HG03045 (cell line): ENCODE measurements at regions not wholly inside any gene's neighbourhood (a gene's known extent, or its start where the extent isn't known, plus 50 kb on each side); places are given as distances from the start of the nearest gene placed in this dataset.

Experiments
- ATAC-seq: cut with Tn5 transposase; IDR thresholded peaks from one replicate; pipeline ENCODE4 v1.9.1; 2021; ENCODE audit warnings: mild to moderate bottlenecking, moderate library complexity; ENCODE audit not compliant: unreplicated experiment

- no peak for ATAC-seq
These were observed 221.9 kb downstream of the MRPL39 start for GRCh38 chr21:25385341-25385740.

- no peak for ATAC-seq
These were observed 222.5 kb downstream of the MRPL39 start for GRCh38 chr21:25384782-25385181.

GRCh38 chr21:25383545-25383944 lies 223.7 kb downstream of the MRPL39 start:
- no peak for ATAC-seq

- no peak for ATAC-seq
These were observed 225.3 kb downstream of the MRPL39 start for GRCh38 chr21:25381936-25382452.

GRCh38 chr21:25375675-25376074 lies 231.6 kb downstream of the MRPL39 start:
- ATAC-seq: no peak

GRCh38 chr21:25373126-25374082 lies 233.9 kb downstream of the MRPL39 start:
- no peak for ATAC-seq

- ATAC-seq: no peak
These were observed 235.3 kb downstream of the MRPL39 start for GRCh38 chr21:25371841-25372425.

- no peak for ATAC-seq
These were observed 237.0 kb downstream of the MRPL39 start for GRCh38 chr21:25370311-25370744.

- ATAC-seq: no peak
These were observed 237.6 kb downstream of the MRPL39 start for GRCh38 chr21:25369524-25370300.

GRCh38 chr21:25368531-25368930 lies 238.8 kb downstream of the MRPL39 start:
- no peak for ATAC-seq

- no peak for ATAC-seq
These were observed 241.2 kb downstream of the MRPL39 start for GRCh38 chr21:25366116-25366515.

GRCh38 chr21:25362375-25363267 lies 244.7 kb downstream of the MRPL39 start:
- no peak for ATAC-seq

GRCh38 chr21:25361765-25362164 lies 245.5 kb downstream of the MRPL39 start:
- ATAC-seq: no peak

GRCh38 chr21:25361097-25361496 lies 246.2 kb downstream of the MRPL39 start:
- no peak for ATAC-seq

GRCh38 chr21:25360593-25360992 lies 246.7 kb downstream of the MRPL39 start:
- ATAC-seq: no peak

GRCh38 chr21:25359724-25360123 lies 247.6 kb downstream of the MRPL39 start:
- ATAC-seq: no peak

GRCh38 chr21:25350056-25350455 lies 257.2 kb downstream of the MRPL39 start:
- ATAC-seq: no peak

- no peak for ATAC-seq
These were observed 263.3 kb downstream of the MRPL39 start for GRCh38 chr21:25343774-25344545.

- ATAC-seq: no peak
These were observed 264.5 kb downstream of the MRPL39 start for GRCh38 chr21:25342816-25343215.
